ENCODE measurements at regions not wholly inside any gene's neighbourhood (a gene's known extent, or its start where the extent isn't known, plus 50 kb on each side); places are given as distances from the start of the nearest gene placed in this dataset.

- TF ChIP-seq CTCF (IDR thresholded peaks at IDR 0.05; ENCODE audit: unreplicated experiment): no peak
- Mint-ChIP-seq H3K9me3 (ENCODE audit: unreplicated experiment) (no peaks in the 10 kb centered on the region), H3K27ac (ENCODE audit: unreplicated experiment) (no peak overlapping the region), H3K27me3 (ENCODE audit: unreplicated experiment) (peaks cover 5% of the 10 kb centered on the region), H3K36me3 (ENCODE audit: low read depth, unreplicated experiment) (no peaks in the 10 kb centered on the region), H3K4me1 (ENCODE audit: unreplicated experiment) (no peaks in the 10 kb centered on the region), H3K4me3 (ENCODE audit: unreplicated experiment) (no peak overlapping the region)
- no peak for DNase-seq (ENCODE audit: low spot score)
Measured at GRCh38 chr6:165751486-165751885, 88.4 kb upstream of the PDE10A start.

- no peak for DNase-seq (ENCODE audit: low spot score)
- H3K27me3 Mint-ChIP-seq (ENCODE audit: unreplicated experiment): peaks cover 4% of the 10 kb centered on the region
- no peaks in the 10 kb centered on the region for H3K36me3 Mint-ChIP-seq (ENCODE audit: low read depth, unreplicated experiment)
- TF ChIP-seq CTCF (IDR thresholded peaks at IDR 0.05; ENCODE audit: unreplicated experiment): no peak
- H3K27ac Mint-ChIP-seq (ENCODE audit: unreplicated experiment): no peak overlapping the region
- H3K4me3 Mint-ChIP-seq (ENCODE audit: unreplicated experiment): peak overlapping the region; percentile 7
- H3K4me1 Mint-ChIP-seq (ENCODE audit: unreplicated experiment): no peaks in the 10 kb centered on the region
- H3K9me3 Mint-ChIP-seq (ENCODE audit: unreplicated experiment): no peaks in the 10 kb centered on the region
Measured at GRCh38 chr6:165749163-165749562, 86.1 kb upstream of the PDE10A start.

GRCh38 chr6:165748390-165748789 is 85.3 kb upstream of the PDE10A start:
- H3K4me3 Mint-ChIP-seq (ENCODE audit: unreplicated experiment): no peak overlapping the region
- TF ChIP-seq CTCF (IDR thresholded peaks at IDR 0.05; ENCODE audit: unreplicated experiment): no peak
- no peaks in the 10 kb centered on the region for H3K9me3 Mint-ChIP-seq (ENCODE audit: unreplicated experiment)
- no peaks in the 10 kb centered on the region for H3K36me3 Mint-ChIP-seq (ENCODE audit: low read depth, unreplicated experiment)
- no peak overlapping the region for H3K27ac Mint-ChIP-seq (ENCODE audit: unreplicated experiment)
- no peak for DNase-seq (ENCODE audit: low spot score)
- no peaks in the 10 kb centered on the region for H3K4me1 Mint-ChIP-seq (ENCODE audit: unreplicated experiment)
- H3K27me3 Mint-ChIP-seq (ENCODE audit: unreplicated experiment): peaks cover 4% of the 10 kb centered on the region

GRCh38 chr6:165747963-165748362 is 84.9 kb upstream of the PDE10A start:
- Mint-ChIP-seq H3K36me3 (ENCODE audit: low read depth, unreplicated experiment) (no peaks in the 10 kb centered on the region), H3K9me3 (ENCODE audit: unreplicated experiment) (no peaks in the 10 kb centered on the region), H3K4me1 (ENCODE audit: unreplicated experiment) (no peaks in the 10 kb centered on the region), H3K27ac (ENCODE audit: unreplicated experiment) (no peak overlapping the region), H3K27me3 (ENCODE audit: unreplicated experiment) (peaks cover 4% of the 10 kb centered on the region), H3K4me3 (ENCODE audit: unreplicated experiment) (no peak overlapping the region)
- no peak for TF ChIP-seq CTCF (IDR thresholded peaks at IDR 0.05; ENCODE audit: unreplicated experiment)
- no peak for DNase-seq (ENCODE audit: low spot score)

- no peaks in the 10 kb centered on the region for H3K9me3 Mint-ChIP-seq (ENCODE audit: unreplicated experiment)
- DNase-seq (ENCODE audit: low spot score): no peak
- H3K27me3 Mint-ChIP-seq (ENCODE audit: unreplicated experiment): peaks cover 4% of the 10 kb centered on the region
- no peak for TF ChIP-seq CTCF (IDR thresholded peaks at IDR 0.05; ENCODE audit: unreplicated experiment)
- no peaks in the 10 kb centered on the region for H3K4me1 Mint-ChIP-seq (ENCODE audit: unreplicated experiment)
- H3K27ac Mint-ChIP-seq (ENCODE audit: unreplicated experiment): no peak overlapping the region
- H3K36me3 Mint-ChIP-seq (ENCODE audit: low read depth, unreplicated experiment): no peaks in the 10 kb centered on the region
- H3K4me3 Mint-ChIP-seq (ENCODE audit: unreplicated experiment): no peak overlapping the region
Measured at GRCh38 chr6:165746331-165746730, 83.3 kb upstream of the PDE10A start.

All from endothelial cell (in vitro differentiated cells).